ENCODE measurements at regions not wholly inside any gene's neighbourhood (a gene's known extent, or its start where the extent isn't known, plus 50 kb on each side); places are given as distances from the start of the nearest gene placed in this dataset.

- DNase-seq = no peak
- Histone ChIP-seq H3K27me3 (no peaks in the 10 kb centered on the region), H3K4me1 (no peaks in the 10 kb centered on the region), H3K27ac (no peak overlapping the region), H3K4me3 (no peak overlapping the region), H3K36me3 (no peaks in the 10 kb centered on the region), H3K9me3 (no peaks in the 10 kb centered on the region)
- TF ChIP-seq POLR2A (IDR thresholded peaks at IDR 0.05) (no peak), CTCF (IDR thresholded peaks at IDR 0.05) (no peak)
These were observed 120.5 kb downstream of the MN1 start for GRCh38 chr22:27681037-27681436.

GRCh38 chr22:27682437-27682836, 119.1 kb downstream of the MN1 start:
- Histone ChIP-seq H3K9me3 (no peaks in the 10 kb centered on the region), H3K4me3 (no peak overlapping the region), H3K4me1 (no peaks in the 10 kb centered on the region), H3K27ac (no peak overlapping the region), H3K27me3 (no peaks in the 10 kb centered on the region), H3K36me3 (no peaks in the 10 kb centered on the region)
- no peak for TF ChIP-seq POLR2A (IDR thresholded peaks at IDR 0.05)
- TF ChIP-seq CTCF (IDR thresholded peaks at IDR 0.05) = peak in 1 of 6 experiments; percentile 10
- DNase-seq = no peak

- Histone ChIP-seq H3K36me3 (no peaks in the 10 kb centered on the region), H3K27me3 (no peaks in the 10 kb centered on the region), H3K4me1 (no peaks in the 10 kb centered on the region), H3K4me3 (no peak overlapping the region), H3K27ac (no peak overlapping the region), H3K9me3 (no peaks in the 10 kb centered on the region)
- no peak for TF ChIP-seq POLR2A (IDR thresholded peaks at IDR 0.05)
- no peak for DNase-seq
These were observed 116.7 kb downstream of the MN1 start for GRCh38 chr22:27684901-27685300.

- DNase-seq = no peak
- H3K27me3 ChIP-seq = no peaks in the 10 kb centered on the region
- no peak overlapping the region for H3K4me3 ChIP-seq
- H3K9me3 ChIP-seq = no peaks in the 10 kb centered on the region
- H3K4me1 ChIP-seq = no peaks in the 10 kb centered on the region
- H3K27ac ChIP-seq = no peak overlapping the region
- H3K36me3 ChIP-seq = no peaks in the 10 kb centered on the region
- no peak for TF ChIP-seq POLR2A (IDR thresholded peaks at IDR 0.05)
- TF ChIP-seq CTCF (IDR thresholded peaks at IDR 0.05) = no peak
These were observed 116.0 kb downstream of the MN1 start for GRCh38 chr22:27685515-27685914.

- TF ChIP-seq POLR2A (IDR thresholded peaks at IDR 0.05) (no peak), CTCF (IDR thresholded peaks at IDR 0.05) (no peak)
- Histone ChIP-seq H3K36me3 (no peaks in the 10 kb centered on the region), H3K27me3 (no peaks in the 10 kb centered on the region), H3K27ac (peak overlapping the region in 1 of 4 donors; percentile 1), H3K9me3 (no peaks in the 10 kb centered on the region), H3K4me3 (no peak overlapping the region), H3K4me1 (no peaks in the 10 kb centered on the region)
- no peak for DNase-seq
These were observed 115.6 kb downstream of the MN1 start for GRCh38 chr22:27685970-27686369.

GRCh38 chr22:27686534-27686933, 115.0 kb downstream of the MN1 start:
- no peaks in the 10 kb centered on the region for H3K4me1 ChIP-seq
- H3K36me3 ChIP-seq = no peaks in the 10 kb centered on the region
- H3K4me3 ChIP-seq = no peak overlapping the region
- DNase-seq = peak in 1 of 3 donors; percentile 67
- no peaks in the 10 kb centered on the region for H3K27me3 ChIP-seq
- H3K9me3 ChIP-seq = no peaks in the 10 kb centered on the region
- peak overlapping the region in 2 of 4 donors; percentile 23 to 68 for H3K27ac ChIP-seq
- TF ChIP-seq CTCF (IDR thresholded peaks at IDR 0.05) (no peak), POLR2A (IDR thresholded peaks at IDR 0.05) (no peak)

Measured in Peyer's patch (tissue), 4 donors.